ENCODE measurements at regions not wholly inside any gene's neighbourhood (a gene's known extent, or its start where the extent isn't known, plus 50 kb on each side); places are given as distances from the start of the nearest gene placed in this dataset.

DNA sequence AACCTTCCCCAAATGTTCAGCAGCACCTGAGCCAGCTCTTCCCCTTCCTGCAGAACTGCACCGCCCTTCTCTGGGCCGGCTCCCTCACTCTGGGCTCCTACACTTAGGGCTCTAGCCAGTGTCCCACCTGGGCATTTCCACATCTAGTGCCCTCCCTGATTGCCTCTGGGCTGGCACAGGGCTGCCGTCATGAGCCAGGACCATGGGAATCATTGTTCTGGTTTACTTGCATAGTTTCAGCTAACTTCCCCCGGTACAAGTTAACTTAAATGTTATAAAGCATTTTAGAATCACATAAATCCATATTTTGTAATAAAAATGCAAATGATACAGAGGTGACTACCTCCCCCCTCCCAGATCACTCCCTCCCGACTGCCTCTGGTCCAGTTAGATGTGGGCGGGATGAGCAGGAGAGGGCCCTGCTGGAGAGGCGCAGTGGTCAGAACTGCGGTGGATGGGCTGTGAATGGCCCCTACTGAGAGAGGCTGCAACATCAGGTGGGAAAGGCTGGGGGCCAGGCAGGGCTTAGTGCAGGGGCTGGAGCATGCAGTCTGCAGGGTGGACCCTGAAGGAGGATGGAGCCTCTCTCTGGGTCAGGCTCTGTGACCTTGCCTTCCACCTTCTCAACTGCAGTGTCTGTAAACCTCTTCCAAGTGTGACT is 371.4 kb upstream of the C1orf174 start:
- TF ChIP-seq, protein P1, sequence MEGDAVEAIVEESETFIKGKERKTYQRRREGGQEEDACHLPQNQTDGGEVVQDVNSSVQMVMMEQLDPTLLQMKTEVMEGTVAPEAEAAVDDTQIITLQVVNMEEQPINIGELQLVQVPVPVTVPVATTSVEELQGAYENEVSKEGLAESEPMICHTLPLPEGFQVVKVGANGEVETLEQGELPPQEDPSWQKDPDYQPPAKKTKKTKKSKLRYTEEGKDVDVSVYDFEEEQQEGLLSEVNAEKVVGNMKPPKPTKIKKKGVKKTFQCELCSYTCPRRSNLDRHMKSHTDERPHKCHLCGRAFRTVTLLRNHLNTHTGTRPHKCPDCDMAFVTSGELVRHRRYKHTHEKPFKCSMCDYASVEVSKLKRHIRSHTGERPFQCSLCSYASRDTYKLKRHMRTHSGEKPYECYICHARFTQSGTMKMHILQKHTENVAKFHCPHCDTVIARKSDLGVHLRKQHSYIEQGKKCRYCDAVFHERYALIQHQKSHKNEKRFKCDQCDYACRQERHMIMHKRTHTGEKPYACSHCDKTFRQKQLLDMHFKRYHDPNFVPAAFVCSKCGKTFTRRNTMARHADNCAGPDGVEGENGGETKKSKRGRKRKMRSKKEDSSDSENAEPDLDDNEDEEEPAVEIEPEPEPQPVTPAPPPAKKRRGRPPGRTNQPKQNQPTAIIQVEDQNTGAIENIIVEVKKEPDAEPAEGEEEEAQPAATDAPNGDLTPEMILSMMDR (conservative IDR thresholded peaks at IDR 0.05; ENCODE audit: low read depth, low read length) = no peak
- Histone ChIP-seq H2AFZ (ENCODE audit: low read depth) (no peak overlapping the region), H3K79me2 (ENCODE audit: insufficient read depth, low read depth) (no peaks in the 10 kb centered on the region), H3K4me2 (no peak overlapping the region), H3K4me1 (ENCODE audit: low read depth, poor library complexity, severe bottlenecking) (no peaks in the 10 kb centered on the region), H3K9ac (no peak overlapping the region), H4K20me1 (ENCODE audit: insufficient read depth) (no peaks in the 10 kb centered on the region), H3K36me3 (ENCODE audit: insufficient read depth) (no peaks in the 10 kb centered on the region), H3K4me3 (IDR thresholded peaks at IDR 0.05; ENCODE audit: insufficient read depth, low read depth, low read length) (no peak overlapping the region), H3K27ac (no peak overlapping the region), H3K27me3 (ENCODE audit: insufficient read depth, low read depth) (no peaks in the 10 kb centered on the region)

DNA sequence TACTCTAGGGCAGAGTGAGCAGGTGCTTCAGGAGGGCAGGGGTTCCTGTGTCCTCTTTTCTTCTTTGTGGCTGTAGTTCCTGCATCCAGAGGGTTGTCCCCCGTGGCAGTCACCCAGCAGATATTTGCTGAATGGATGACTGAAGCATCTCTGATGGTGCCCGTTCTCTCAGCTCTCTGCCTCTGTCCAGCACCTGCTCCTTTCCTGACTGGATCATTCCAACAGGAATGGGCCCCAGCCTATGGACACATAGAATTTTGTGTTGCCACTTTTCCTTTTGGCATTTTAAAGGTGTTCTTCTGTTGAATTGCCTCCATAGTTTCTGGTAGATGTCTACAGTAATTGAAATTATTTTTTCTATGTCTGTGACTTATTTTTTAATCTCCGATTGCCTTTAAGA is 372.5 kb upstream of the C1orf174 start:
- TF ChIP-seq, protein P1 (conservative IDR thresholded peaks at IDR 0.05; ENCODE audit: low read depth, low read length) = no peak
- H3K79me2 ChIP-seq (ENCODE audit: insufficient read depth, low read depth) = no peaks in the 10 kb centered on the region
- H4K20me1 ChIP-seq (ENCODE audit: insufficient read depth) = no peaks in the 10 kb centered on the region
- no peak overlapping the region for H3K4me2 ChIP-seq
- H3K4me3 ChIP-seq (IDR thresholded peaks at IDR 0.05; ENCODE audit: insufficient read depth, low read depth, low read length) = no peak overlapping the region
- H3K27me3 ChIP-seq (ENCODE audit: insufficient read depth, low read depth) = no peaks in the 10 kb centered on the region
- no peaks in the 10 kb centered on the region for H3K4me1 ChIP-seq (ENCODE audit: low read depth, poor library complexity, severe bottlenecking)
- H3K9ac ChIP-seq = no peak overlapping the region
- no peak overlapping the region for H2AFZ ChIP-seq (ENCODE audit: low read depth)
- no peaks in the 10 kb centered on the region for H3K36me3 ChIP-seq (ENCODE audit: insufficient read depth)
- no peak overlapping the region for H3K27ac ChIP-seq

DNA sequence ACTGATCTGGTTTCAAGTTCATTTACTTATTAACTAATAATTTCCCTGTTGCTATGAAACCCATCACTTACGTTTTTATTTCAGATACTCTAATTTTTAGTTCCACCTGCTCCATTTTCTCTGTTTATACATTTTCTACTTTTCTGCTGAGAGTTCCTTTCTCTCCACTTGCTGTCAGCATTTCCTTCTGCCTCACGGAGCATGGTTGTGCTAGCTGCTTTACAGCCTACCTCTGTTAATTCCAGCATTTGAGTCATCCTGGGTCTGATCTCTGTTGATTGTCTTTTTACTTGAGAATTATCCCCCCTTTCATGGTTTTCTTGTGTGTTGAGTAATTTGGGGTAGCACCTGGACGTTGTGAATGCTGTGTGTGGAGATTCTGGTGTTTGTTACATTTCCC is 373.2 kb upstream of the C1orf174 start:
- Histone ChIP-seq H3K4me2 (no peak overlapping the region), H3K27me3 (ENCODE audit: insufficient read depth, low read depth) (no peaks in the 10 kb centered on the region), H4K20me1 (ENCODE audit: insufficient read depth) (no peaks in the 10 kb centered on the region), H3K36me3 (ENCODE audit: insufficient read depth) (no peaks in the 10 kb centered on the region), H3K79me2 (ENCODE audit: insufficient read depth, low read depth) (no peaks in the 10 kb centered on the region), H3K4me3 (IDR thresholded peaks at IDR 0.05; ENCODE audit: insufficient read depth, low read depth, low read length) (no peak overlapping the region), H3K27ac (no peak overlapping the region), H3K4me1 (ENCODE audit: low read depth, poor library complexity, severe bottlenecking) (no peaks in the 10 kb centered on the region), H3K9ac (no peak overlapping the region), H2AFZ (ENCODE audit: low read depth) (no peak overlapping the region)
- TF ChIP-seq, protein P1 (conservative IDR thresholded peaks at IDR 0.05; ENCODE audit: low read depth, low read length) = no peak

DNA sequence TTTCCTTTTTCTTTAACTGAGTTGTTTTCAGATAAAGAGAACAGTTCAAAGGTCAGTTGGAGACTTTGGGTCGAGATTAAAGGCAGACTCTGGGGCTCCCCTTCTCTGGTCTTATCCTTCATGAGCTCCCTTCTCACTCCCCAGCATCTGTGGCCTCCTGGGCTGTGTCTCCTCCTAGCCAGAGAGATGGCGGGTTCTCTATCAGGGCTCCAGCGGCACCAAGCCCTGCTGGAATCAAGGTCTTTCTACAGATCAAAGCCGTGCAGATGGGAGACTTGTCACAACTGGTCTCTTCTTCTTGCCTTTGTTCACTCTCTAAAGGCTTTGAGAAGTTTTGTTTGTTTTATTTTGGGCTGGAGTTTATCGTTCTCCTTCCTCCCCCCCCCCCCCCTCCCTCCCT is 373.7 kb upstream of the C1orf174 start:
- no peaks in the 10 kb centered on the region for H4K20me1 ChIP-seq (ENCODE audit: insufficient read depth)
- no peaks in the 10 kb centered on the region for H3K27me3 ChIP-seq (ENCODE audit: insufficient read depth, low read depth)
- no peak overlapping the region for H3K4me2 ChIP-seq
- H3K9ac ChIP-seq = no peak overlapping the region
- no peaks in the 10 kb centered on the region for H3K36me3 ChIP-seq (ENCODE audit: insufficient read depth)
- no peak overlapping the region for H3K4me3 ChIP-seq (IDR thresholded peaks at IDR 0.05; ENCODE audit: insufficient read depth, low read depth, low read length)
- H3K27ac ChIP-seq = no peak overlapping the region
- TF ChIP-seq, protein P1 (conservative IDR thresholded peaks at IDR 0.05; ENCODE audit: low read depth, low read length) = no peak
- H2AFZ ChIP-seq (ENCODE audit: low read depth) = no peak overlapping the region
- no peaks in the 10 kb centered on the region for H3K4me1 ChIP-seq (ENCODE audit: low read depth, poor library complexity, severe bottlenecking)
- no peaks in the 10 kb centered on the region for H3K79me2 ChIP-seq (ENCODE audit: insufficient read depth, low read depth)
